HepG2 (cell line): ENCODE measurements at regions not wholly inside any gene's neighbourhood (a gene's known extent, or its start where the extent isn't known, plus 50 kb on each side); places are given as distances from the start of the nearest gene placed in this dataset.
"Not testable (repeated sequence)": the region's sequence is repeated elsewhere in the genome, so short reads cannot be mapped to it uniquely, and the experiment has no call there.

Experiments used
- ATAC-seq: fragments of 200-7000 bp; cut with Tn5 transposase; 3 replicates; pipeline ENCODE4 v1.9.1; 2020; ENCODE audit warnings: mild to moderate bottlenecking, moderate library complexity
- BruUV-seq: library from RNA; stranded (reverse); fragments of 400-500 nt; replicated peaks from 2 replicates; lab custom pipeline; 2021; lab: Mats Ljungman, UMichigan
- CTCF ChIA-PET: fragments of 300-600 bp; formaldehyde crosslinking; extraction: SDS; loops from one replicate; lab custom pipeline; 2021; ENCODE audit warnings: low total read pairs, inconsistent platforms, low intra/inter-chr PET ratio; lab: Yijun Ruan, JAX
- POLR2A ChIA-PET: fragments of 350-600 bp; sonication (Branson Sonifier 250); formaldehyde crosslinking; loops from one replicate; lab custom pipeline; 2020; ENCODE audit warnings: antibody characterized with exemption, inconsistent platforms; lab: Yijun Ruan, JAX
- DNase-seq: peaks from one replicate; pipeline ENCODE4 v3.0.0-alpha.2; 2015; ENCODE audit warnings: low spot score
- FAIRE-seq: peaks from 3 replicates; lab custom pipeline; 2011; peaks lifted over from hg19 to GRCh38; lab: Jason Lieb, UNC
- H2AFZ ChIP-seq: one replicate; pipeline ENCODE4 v1.6.1; 2011; ENCODE audit warnings: low read length, inconsistent platforms
- H3K27ac ChIP-seq: fragments of 300-600 bp; 3 replicates; pipeline ENCODE4 v1.8.0; 2011; ENCODE audit warnings: mixed run types, mild to moderate bottlenecking, mixed read lengths, low read length, inconsistent platforms; ENCODE audit not compliant: insufficient read depth; ENCODE audit errors: extremely low read length
- H3K27me3 ChIP-seq, 2 experiments: fragments of 200-600 bp in 1 of 2; 2 replicates in 1 of 2; 3 replicates in 1 of 2; pipeline versions ENCODE4 v1.6.0 to v1.8.0; 2011; ENCODE audit warnings: low read length in 2 of 2, mild to moderate bottlenecking in 2 of 2, moderate library complexity in 2 of 2, inconsistent platforms in 1 of 2; ENCODE audit not compliant: insufficient read depth in 2 of 2, control insufficient read depth in 1 of 2
- H3K36me3 ChIP-seq, 2 experiments: fragments of 200-600 bp in 1 of 2; replicated peaks in 1 of 2; 2 replicates in 1 of 2; 3 replicates in 1 of 2; pipeline versions ENCODE4 v1.5.1 to v1.8.0; 2011; ENCODE audit warnings: low read length in 2 of 2, inconsistent platforms in 1 of 2; ENCODE audit not compliant: insufficient read depth in 2 of 2, control insufficient read depth in 1 of 2
- H3K4me1 ChIP-seq: 2 replicates; pipeline ENCODE4 v1.5.1; 2012; ENCODE audit warnings: low read length, inconsistent platforms; ENCODE audit not compliant: insufficient read depth
- H3K4me2 ChIP-seq: 2 replicates; pipeline ENCODE4 v1.6.0; 2011; ENCODE audit warnings: low read depth, low read length, inconsistent platforms
- H3K4me3 ChIP-seq, 3 experiments: fragments of 200-600 bp in 1 of 3; sonication (generic), shearing (Covaris generic) in 1 of 3; replicated peaks in 1 of 3; 2 replicates each; pipeline ENCODE4 v1.5.1; 2011 to 2016; ENCODE audit warnings: low read length in 3 of 3, inconsistent platforms in 2 of 3, low read depth in 2 of 3, mild to moderate bottlenecking in 2 of 3, control low read depth in 1 of 3, mixed read lengths in 1 of 3; ENCODE audit not compliant: insufficient read depth in 1 of 3
- H3K79me2 ChIP-seq: one replicate; pipeline ENCODE4 v1.6.1; 2011; ENCODE audit warnings: low read length, inconsistent platforms; ENCODE audit not compliant: insufficient read depth
- H3K9ac ChIP-seq: 2 replicates; pipeline ENCODE4 v1.6.0; 2011; ENCODE audit warnings: mild to moderate bottlenecking, low read depth, low read length, inconsistent platforms; ENCODE audit not compliant: insufficient read depth
- H3K9me3 ChIP-seq: 2 replicates; pipeline ENCODE4 v1.5.1; 2012; ENCODE audit warnings: mild to moderate bottlenecking, low read length
- H4K20me1 ChIP-seq: 2 replicates; pipeline ENCODE4 v1.6.0; 2011; ENCODE audit warnings: inconsistent platforms, mild to moderate bottlenecking, low read length, moderate library complexity; ENCODE audit not compliant: insufficient read depth
- RARA ChIP-seq: IDR thresholded peaks from 2 replicates; pipeline ENCODE4 v1.6.1; 2016; ENCODE audit warnings: missing genetic modification reagents, missing compliant biosample characterization
- STAG1 ChIP-seq: sonication (generic); formaldehyde crosslinking; IDR thresholded peaks from 2 replicates; pipeline ENCODE4 v1.4.0; 2020; ENCODE audit warnings: missing genetic modification reagents
- ZNF20 ChIP-seq: sonication (generic); formaldehyde crosslinking; IDR thresholded peaks from 2 replicates; pipeline ENCODE4 v1.4.0; 2020; ENCODE audit warnings: mild to moderate bottlenecking, moderate library complexity, missing genetic modification reagents
- WGBS: methylation state at CpG from one replicate; pipeline ENCODE4 v1.1.6; 2017; ENCODE audit warnings: low lambda C conversion rate; 5-methylcytosine and 5-hydroxymethylcytosine counted together
- in situ Hi-C: cut with HindIII; loops from 2 replicates; pipeline ENCODE4 v1.10.0; 2017; ENCODE audit warnings: low pct_unique_long_range_greater_than_20kb; ENCODE audit not compliant: extremely low pct_ligation_motif_present
- intact Hi-C: fragments of 100-400 bp; cut with micrococcal nuclease; formaldehyde crosslinking; loops from one replicate; pipeline ENCODE4 v1.10.0; 2022; ENCODE audit not compliant: unreplicated experiment
- TF ChIP-seq, protein P1 (sequence below): sonication (generic); formaldehyde crosslinking; IDR thresholded peaks from 2 replicates; pipeline ENCODE4 v1.5.0; 2020; ENCODE audit warnings: mild to moderate bottlenecking, missing genetic modification reagents, moderate library complexity

DNA sequence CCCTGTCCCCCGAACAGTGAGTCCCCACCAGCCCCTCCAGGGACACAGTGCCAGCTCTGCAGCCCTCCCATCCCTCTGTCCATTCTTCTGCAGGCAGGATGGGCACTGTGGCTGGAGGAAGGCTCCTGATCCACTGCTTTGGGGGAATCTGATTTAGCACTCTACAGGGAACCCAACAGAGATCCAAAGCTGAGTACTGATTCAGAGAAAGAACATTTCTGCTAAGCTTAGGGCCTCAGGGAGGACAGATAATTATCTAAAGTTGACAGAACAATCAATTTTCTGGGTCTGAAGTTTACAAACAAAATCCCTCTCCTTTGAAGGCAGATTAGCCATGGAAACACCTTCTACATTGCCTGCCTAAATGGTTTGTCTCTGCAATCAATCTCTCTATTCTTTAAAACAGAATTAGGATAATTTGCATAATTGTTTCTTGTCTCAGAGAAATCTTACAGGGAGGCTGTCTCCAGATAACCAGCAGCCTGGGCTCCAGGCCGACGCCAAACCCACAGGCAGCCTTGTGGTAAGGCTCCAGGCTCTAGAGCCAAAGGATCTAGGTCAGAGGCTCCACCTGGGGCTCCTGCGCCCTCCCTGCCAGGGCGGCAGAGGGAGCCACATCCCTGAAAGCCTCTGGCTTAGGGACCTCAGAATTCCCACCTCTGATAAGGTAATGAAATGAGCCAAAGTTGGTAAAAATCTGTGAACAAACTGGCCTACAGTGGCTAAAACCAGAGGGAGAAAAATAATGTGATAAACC lies 152.2 kb upstream of the FAM20C start:
- peaks cover 0 to 37% of the 10 kb centered on the region in 2 experiments; a peak in 2 of 5 replicates for H3K27me3 ChIP-seq
- POLR2A ChIA-PET, H3K9ac ChIP-seq, H3K36me3 ChIP-seq, H3K9me3 ChIP-seq, CTCF ChIA-PET, H3K4me2 ChIP-seq, FAIRE-seq, in situ Hi-C loops, DNase-seq: not testable (repeated sequence)
- WGBS: 0% methylated on average over 4 of the region's 5 CpGs
- 0 out of 2 replicates have a peak, but pooled peaks have one; percentile 16 for TF ChIP-seq STAG1 (CRISPR knock-in tag)
- TF ChIP-seq, protein P1, sequence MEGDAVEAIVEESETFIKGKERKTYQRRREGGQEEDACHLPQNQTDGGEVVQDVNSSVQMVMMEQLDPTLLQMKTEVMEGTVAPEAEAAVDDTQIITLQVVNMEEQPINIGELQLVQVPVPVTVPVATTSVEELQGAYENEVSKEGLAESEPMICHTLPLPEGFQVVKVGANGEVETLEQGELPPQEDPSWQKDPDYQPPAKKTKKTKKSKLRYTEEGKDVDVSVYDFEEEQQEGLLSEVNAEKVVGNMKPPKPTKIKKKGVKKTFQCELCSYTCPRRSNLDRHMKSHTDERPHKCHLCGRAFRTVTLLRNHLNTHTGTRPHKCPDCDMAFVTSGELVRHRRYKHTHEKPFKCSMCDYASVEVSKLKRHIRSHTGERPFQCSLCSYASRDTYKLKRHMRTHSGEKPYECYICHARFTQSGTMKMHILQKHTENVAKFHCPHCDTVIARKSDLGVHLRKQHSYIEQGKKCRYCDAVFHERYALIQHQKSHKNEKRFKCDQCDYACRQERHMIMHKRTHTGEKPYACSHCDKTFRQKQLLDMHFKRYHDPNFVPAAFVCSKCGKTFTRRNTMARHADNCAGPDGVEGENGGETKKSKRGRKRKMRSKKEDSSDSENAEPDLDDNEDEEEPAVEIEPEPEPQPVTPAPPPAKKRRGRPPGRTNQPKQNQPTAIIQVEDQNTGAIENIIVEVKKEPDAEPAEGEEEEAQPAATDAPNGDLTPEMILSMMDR (CRISPR knock-in tag): peak; percentile 51
- TF ChIP-seq, all 625 proteins: peak for 2; not testable (repeated sequence) for 623
- H3K27ac ChIP-seq, intact Hi-C loops, H3K4me1 ChIP-seq, BruUV-seq, H2AFZ ChIP-seq, H3K4me3 ChIP-seq, H4K20me1 ChIP-seq, H3K79me2 ChIP-seq: not testable (repeated sequence)
- ATAC-seq: peak; percentile 90

DNA sequence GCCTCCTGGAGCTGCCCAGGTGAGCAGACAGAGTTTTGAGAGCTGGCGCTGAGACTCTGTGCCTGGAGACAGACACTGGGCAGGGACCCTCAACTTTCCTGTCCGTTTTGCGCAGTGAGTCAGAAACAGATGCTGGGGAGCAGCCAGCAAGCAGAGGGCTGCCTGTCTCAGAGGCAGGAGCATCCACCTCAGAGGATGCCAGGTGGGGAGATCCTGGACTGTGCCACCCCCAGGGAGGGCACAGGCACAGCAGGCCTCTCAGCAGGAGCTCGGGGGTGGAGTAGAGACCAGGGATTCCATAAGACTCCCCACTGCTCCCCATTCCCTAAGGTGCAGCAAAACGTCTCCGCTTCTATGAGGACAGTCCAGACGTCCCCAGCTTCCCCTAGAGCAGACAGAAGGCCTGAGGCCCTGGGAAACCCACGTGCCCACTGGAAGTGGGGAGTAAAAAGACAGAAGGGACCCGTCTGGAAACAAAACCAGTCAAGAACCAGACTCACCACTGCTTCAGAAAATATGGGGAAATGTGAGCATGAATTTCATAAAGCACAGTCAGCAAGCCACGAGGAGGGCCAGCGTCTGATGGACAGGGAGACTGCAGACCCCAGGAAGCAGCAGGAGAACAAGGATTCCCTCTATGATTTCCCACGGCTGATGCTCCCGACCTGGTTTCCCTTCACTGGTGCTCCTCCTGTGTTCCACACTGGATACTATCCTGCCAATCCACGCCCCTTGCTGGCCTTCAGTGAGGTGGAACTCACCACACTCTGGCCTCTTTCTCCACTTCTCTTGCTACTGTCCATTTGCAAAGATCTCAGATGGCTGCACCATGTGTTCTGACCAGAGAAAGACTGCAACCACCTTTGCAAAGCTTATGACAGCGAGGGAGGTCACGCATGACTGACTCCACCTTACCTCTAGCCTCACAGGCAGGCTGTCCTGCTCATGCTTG lies 151.3 kb upstream of the FAM20C start:
- no peak for ATAC-seq
- no peak for TF ChIP-seq ZNF20 (CRISPR knock-in tag)
- TF ChIP-seq RARA (CRISPR knock-in tag): no peak
- no peak for FAIRE-seq

More for the DNA sequence above, 151.3 kb upstream of the FAM20C start:
- no peak overlapping the region for H3K27ac ChIP-seq
- H3K4me2 ChIP-seq: no peak overlapping the region
- no peak overlapping the region for H3K4me3 ChIP-seq
- CTCF ChIA-PET: no interaction called here
- in situ Hi-C loops (no loop called here), intact Hi-C loops (no loop called here)
- H2AFZ ChIP-seq: no peak overlapping the region
- H3K36me3 ChIP-seq: no peaks in the 10 kb centered on the region
- no peaks in the 10 kb centered on the region for H3K79me2 ChIP-seq
- H3K9ac ChIP-seq: no peak overlapping the region
- H3K4me1 ChIP-seq: no peaks in the 10 kb centered on the region
- POLR2A ChIA-PET: no interaction called here
- H3K9me3 ChIP-seq: no peaks in the 10 kb centered on the region
- WGBS: 25% methylated on average over 13 of the region's 16 CpGs
- DNase-seq: no peak
- no TSS peak for BruUV-seq
- H4K20me1 ChIP-seq: no peaks in the 10 kb centered on the region
- H3K27me3 ChIP-seq: peaks cover 0 to 41% of the 10 kb centered on the region in 2 experiments; a peak in 3 of 5 replicates
